ENCODE measurements at regions not wholly inside any gene's neighbourhood (a gene's known extent, or its start where the extent isn't known, plus 50 kb on each side); places are given as distances from the start of the nearest gene placed in this dataset.

DNA sequence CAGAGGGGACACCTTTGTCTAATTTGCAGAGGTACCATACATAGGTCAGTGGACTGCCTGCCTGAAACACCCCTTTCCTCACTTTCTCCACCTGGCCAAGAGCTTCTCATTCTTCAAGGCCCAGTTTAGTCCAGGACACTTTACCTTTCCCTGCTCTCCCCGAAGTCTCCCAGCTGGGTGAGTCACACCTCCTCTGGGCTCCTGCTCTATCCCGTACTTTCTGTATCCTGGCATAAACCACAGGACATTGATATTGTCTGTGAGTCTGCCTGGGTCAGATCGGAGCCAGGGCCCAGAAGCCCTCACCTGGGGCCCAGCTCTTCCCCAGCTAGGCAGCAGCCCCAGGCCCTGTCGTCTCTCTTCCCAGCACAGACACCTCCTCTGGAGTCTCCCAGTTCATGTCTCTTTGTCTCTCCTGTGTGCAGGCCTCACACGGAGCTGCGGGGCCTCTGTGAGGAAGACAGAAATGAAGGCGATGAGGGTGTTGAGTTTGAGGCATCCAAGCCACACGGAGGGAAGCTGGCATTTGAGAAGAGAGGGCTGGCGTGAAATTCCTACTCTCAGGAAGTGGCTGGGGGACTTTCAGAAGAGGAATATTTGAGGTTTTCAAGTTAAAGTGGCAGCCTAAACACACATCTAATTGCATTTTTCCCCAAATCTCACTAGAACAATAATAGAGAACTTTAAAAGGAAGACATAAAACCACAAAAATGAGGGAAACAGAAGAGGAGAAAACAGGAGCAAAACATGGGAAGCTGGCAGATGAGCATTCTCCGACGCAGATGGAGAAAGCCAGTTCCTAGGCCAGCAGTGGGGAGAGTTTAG lies 79.6 kb upstream of the LAPTM4A start:
- H3K9ac ChIP-seq: no peak overlapping the region
- no peaks in the 10 kb centered on the region for H3K36me3 ChIP-seq (ENCODE audit: low read depth)
- H3K27ac ChIP-seq: no peak overlapping the region
- no peaks in the 10 kb centered on the region for H4K20me1 ChIP-seq (ENCODE audit: insufficient read depth)
- no peak overlapping the region for H3K4me3 ChIP-seq
- WGBS, 2 experiments (ENCODE audit: low coverage in 1 of 2, low lambda C conversion rate in 2 of 2, missing lambda C conversion rate in 2 of 2): 64 to 68% methylated on average over 11 of the region's 11 CpGs
- no peak for TF ChIP-seq EZH2phosphoT487 (IDR thresholded peaks at IDR 0.05; ENCODE audit: insufficient read depth, low read depth)
- no peak for TF ChIP-seq EZH2 (IDR thresholded peaks at IDR 0.05; ENCODE audit: insufficient read depth, poor library complexity, severe bottlenecking)
- H2AFZ ChIP-seq: peak overlapping the region; percentile 56; the same call in 1 of the 2 replicates
- no peaks in the 10 kb centered on the region for H3F3A ChIP-seq (ENCODE audit: insufficient read depth)
- H3K9me2 ChIP-seq (ENCODE audit: insufficient read depth): no peaks in the 10 kb centered on the region
- no peaks in the 10 kb centered on the region for H3K4me1 ChIP-seq (ENCODE audit: insufficient read depth)
- H3K79me2 ChIP-seq (ENCODE audit: insufficient read depth): no peaks in the 10 kb centered on the region
- H3K4me2 ChIP-seq (ENCODE audit: unreplicated experiment): no peak overlapping the region
- no peak for DNase-seq
- H3K27me3 ChIP-seq (replicated peaks; ENCODE audit: insufficient read depth): no peaks in the 10 kb centered on the region
- in situ Hi-C loops (cut with MboI): no loop called here
- H3K9me3 ChIP-seq (ENCODE audit: low read depth): no peaks in the 10 kb centered on the region

GRCh38 chr2:20130160-20130560 lies 78.7 kb upstream of the LAPTM4A start:
- Histone ChIP-seq H3K79me2 (ENCODE audit: insufficient read depth) (no peaks in the 10 kb centered on the region), H3K4me1 (ENCODE audit: insufficient read depth) (peaks cover 4% of the 10 kb centered on the region; the same call in 1 of the 2 replicates), H3K9me3 (ENCODE audit: low read depth) (no peaks in the 10 kb centered on the region), H3K9me2 (ENCODE audit: insufficient read depth) (no peaks in the 10 kb centered on the region), H3K9ac (no peak overlapping the region), H3K27me3 (replicated peaks; ENCODE audit: insufficient read depth) (no peaks in the 10 kb centered on the region), H4K20me1 (ENCODE audit: insufficient read depth) (no peaks in the 10 kb centered on the region), H3K4me3 (no peak overlapping the region), H3F3A (ENCODE audit: insufficient read depth) (no peaks in the 10 kb centered on the region), H3K27ac (no peak overlapping the region), H2AFZ (no peak overlapping the region), H3K36me3 (ENCODE audit: low read depth) (no peaks in the 10 kb centered on the region), H3K4me2 (ENCODE audit: unreplicated experiment) (no peak overlapping the region)
- TF ChIP-seq EZH2 (IDR thresholded peaks at IDR 0.05; ENCODE audit: insufficient read depth, poor library complexity, severe bottlenecking) (no peak), EZH2phosphoT487 (IDR thresholded peaks at IDR 0.05; ENCODE audit: insufficient read depth, low read depth) (no peak)
- in situ Hi-C loops (cut with MboI): no loop called here
- WGBS, 2 experiments (ENCODE audit: low coverage in 1 of 2, low lambda C conversion rate in 2 of 2, missing lambda C conversion rate in 2 of 2): 95 to 97% methylated on average over 3 of the region's 3 CpGs
- no peak for DNase-seq

DNA sequence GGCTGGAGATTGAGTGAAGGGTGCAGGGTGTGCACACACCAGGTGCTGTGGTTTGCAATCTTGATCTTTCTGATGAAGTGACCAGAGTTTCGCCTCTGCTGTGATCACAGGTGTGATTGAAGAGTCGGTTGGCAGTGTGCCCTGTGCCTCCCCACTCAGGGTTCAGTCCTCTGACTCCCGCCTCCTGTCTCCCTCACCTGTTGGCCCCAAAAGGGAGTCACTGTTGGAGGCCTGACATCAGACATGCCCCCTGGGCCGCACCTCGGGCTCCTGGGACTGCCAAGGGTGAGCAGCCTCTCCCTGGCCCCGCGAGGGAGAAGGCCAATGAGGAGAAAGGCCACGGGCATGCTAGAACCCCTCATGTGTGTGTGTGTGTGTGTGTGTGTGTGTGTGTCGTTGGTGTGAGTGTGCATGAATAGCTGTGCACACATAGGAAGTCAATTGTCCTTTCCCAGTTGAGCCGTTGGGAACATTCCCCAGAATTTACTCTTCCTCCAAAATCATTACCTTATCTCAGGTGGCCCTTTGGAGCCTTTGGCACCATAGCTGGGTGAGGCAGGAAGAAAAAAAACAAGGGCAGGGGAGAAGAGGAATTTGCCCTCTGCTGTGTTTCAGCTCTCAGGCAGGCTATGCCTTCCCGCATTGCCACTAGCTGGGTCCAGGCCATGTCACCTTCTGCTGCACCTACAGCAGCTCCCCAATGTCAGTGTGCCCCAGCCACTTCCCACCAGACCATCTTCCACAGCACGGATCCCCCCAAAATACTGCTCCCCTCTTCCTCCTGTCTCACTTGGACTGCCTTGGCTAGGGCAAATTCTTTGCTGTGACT lies 78.1 kb upstream of the LAPTM4A start:
- Histone ChIP-seq H3K9me2 (ENCODE audit: insufficient read depth) (no peaks in the 10 kb centered on the region), H3K27ac (no peak overlapping the region), H3K4me3 (no peak overlapping the region), H3K9ac (no peak overlapping the region), H3K9me3 (ENCODE audit: low read depth) (no peaks in the 10 kb centered on the region), H3K4me1 (ENCODE audit: insufficient read depth) (peaks cover 5% of the 10 kb centered on the region; the same call in 1 of the 2 replicates), H3F3A (ENCODE audit: insufficient read depth) (no peaks in the 10 kb centered on the region), H4K20me1 (ENCODE audit: insufficient read depth) (no peaks in the 10 kb centered on the region), H2AFZ (no peak overlapping the region), H3K79me2 (ENCODE audit: insufficient read depth) (no peaks in the 10 kb centered on the region), H3K36me3 (ENCODE audit: low read depth) (no peaks in the 10 kb centered on the region), H3K4me2 (ENCODE audit: unreplicated experiment) (no peak overlapping the region), H3K27me3 (replicated peaks; ENCODE audit: insufficient read depth) (no peaks in the 10 kb centered on the region)
- no peak for DNase-seq
- in situ Hi-C loops (cut with MboI): no loop called here
- TF ChIP-seq EZH2phosphoT487 (IDR thresholded peaks at IDR 0.05; ENCODE audit: insufficient read depth, low read depth): no peak
- no peak for TF ChIP-seq EZH2 (IDR thresholded peaks at IDR 0.05; ENCODE audit: insufficient read depth, poor library complexity, severe bottlenecking)
- WGBS, 2 experiments (ENCODE audit: low coverage in 1 of 2, low lambda C conversion rate in 2 of 2, missing lambda C conversion rate in 2 of 2): 73% methylated on average over 11 to 12 of the region's 12 CpGs

GRCh38 chr2:20128506-20129330 lies 77.3 kb upstream of the LAPTM4A start:
- in situ Hi-C loops (cut with MboI): no loop called here
- TF ChIP-seq EZH2 (IDR thresholded peaks at IDR 0.05; ENCODE audit: insufficient read depth, poor library complexity, severe bottlenecking) (no peak), EZH2phosphoT487 (IDR thresholded peaks at IDR 0.05; ENCODE audit: insufficient read depth, low read depth) (no peak)
- Histone ChIP-seq H3K4me3 (no peak overlapping the region), H3K4me1 (ENCODE audit: insufficient read depth) (peaks cover 5% of the 10 kb centered on the region; the same call in 1 of the 2 replicates), H3K27ac (no peak overlapping the region), H3K4me2 (ENCODE audit: unreplicated experiment) (no peak overlapping the region), H4K20me1 (ENCODE audit: insufficient read depth) (no peaks in the 10 kb centered on the region), H3K9ac (no peak overlapping the region), H3K36me3 (ENCODE audit: low read depth) (no peaks in the 10 kb centered on the region), H3K27me3 (replicated peaks; ENCODE audit: insufficient read depth) (no peaks in the 10 kb centered on the region), H2AFZ (no peak overlapping the region), H3F3A (ENCODE audit: insufficient read depth) (no peaks in the 10 kb centered on the region), H3K79me2 (ENCODE audit: insufficient read depth) (no peaks in the 10 kb centered on the region), H3K9me2 (ENCODE audit: insufficient read depth) (no peaks in the 10 kb centered on the region), H3K9me3 (ENCODE audit: low read depth) (no peaks in the 10 kb centered on the region)
- 75 to 80% methylated on average over 5 of the region's 5 CpGs for WGBS, 2 experiments (ENCODE audit: low coverage in 1 of 2, low lambda C conversion rate in 2 of 2, missing lambda C conversion rate in 2 of 2)
- no peak for DNase-seq

Data from GM23248 (cell line).